ENCODE measurements at regions not wholly inside any gene's neighbourhood (a gene's known extent, or its start where the extent isn't known, plus 50 kb on each side); places are given as distances from the start of the nearest gene placed in this dataset.

- peak; percentile 90 for ATAC-seq
- Mint-ChIP-seq H3K36me3 (no peaks in the 10 kb centered on the region), H3K9me3 (no peaks in the 10 kb centered on the region), H3K27me3 (peaks cover 0 to 8% (median 0%) of the 10 kb centered on the region in 5 donors), H3K4me1 (peaks cover 0 to 11% (median 6%) of the 10 kb centered on the region in 7 donors), H3K4me3 (no peak overlapping the region), H3K27ac (peak overlapping the region in 2 of 9 donors; percentile 33 to 89)
- Histone ChIP-seq H3K4me1 (ENCODE audit: control insufficient read depth in 2 of 2, insufficient read depth in 2 of 2, low read length in 2 of 2) (no peaks in the 10 kb centered on the region), H3K9me3 (ENCODE audit: control insufficient read depth in 2 of 3, low read length in 3 of 3) (no peaks in the 10 kb centered on the region), H3K27ac (ENCODE audit: low read depth, low read length) (no peak overlapping the region), H3K27me3 (ENCODE audit: control insufficient read depth in 2 of 2, insufficient read depth in 2 of 2, low read length in 2 of 2) (no peaks in the 10 kb centered on the region), H3K36me3 (ENCODE audit: control insufficient read depth in 2 of 3, insufficient read depth in 3 of 3, low read length in 3 of 3) (no peaks in the 10 kb centered on the region), H3K4me3 (ENCODE audit: low read length) (no peak overlapping the region)
- CTCF ChIA-PET = interaction anchor here (0.6 to 8.3 kb wide), 39 partner anchors 9 to 496 kb away, joined by 3 to 288 read pairs (median 4); partner anchors contain the start of genes C1orf50, P3H1 and ZNF691
- POLR2A ChIA-PET = interaction anchor here (1.1 to 3.5 kb wide), 7 partner anchors 12 to 307 kb away, joined by 3 to 32 read pairs (median 8); partner anchors contain the start of genes C1orf50 and P3H1
- peak; percentile 46 to 80 (median 69) for DNase-seq
- intact Hi-C loops (cut with micrococcal nuclease) = loop anchor here (1.0 kb wide), 5 partner anchors 142 to 495 kb away; no protein-coding TSS in a partner anchor
Observed at GRCh38 chr1:43073490-43074230, 98.4 kb downstream of the EBNA1BP2 start.

- Mint-ChIP-seq H3K4me3 (no peak overlapping the region), H3K4me1 (peaks cover 6 to 16% (median 9%) of the 10 kb centered on the region in 7 donors), H3K27me3 (peaks cover 0 to 6% (median 0%) of the 10 kb centered on the region in 5 donors), H3K36me3 (no peaks in the 10 kb centered on the region), H3K27ac (peak overlapping the region in 1 of 9 donors; percentile 68), H3K9me3 (no peaks in the 10 kb centered on the region)
- Histone ChIP-seq H3K4me1 (ENCODE audit: control insufficient read depth in 2 of 2, insufficient read depth in 2 of 2, low read length in 2 of 2) (peaks cover 5% of the 10 kb centered on the region in 2 donors), H3K36me3 (ENCODE audit: control insufficient read depth in 2 of 3, insufficient read depth in 3 of 3, low read length in 3 of 3) (no peaks in the 10 kb centered on the region), H3K27me3 (ENCODE audit: control insufficient read depth in 2 of 2, insufficient read depth in 2 of 2, low read length in 2 of 2) (no peaks in the 10 kb centered on the region), H3K9me3 (ENCODE audit: control insufficient read depth in 2 of 3, low read length in 3 of 3) (no peaks in the 10 kb centered on the region), H3K27ac (ENCODE audit: low read depth, low read length) (no peak overlapping the region), H3K4me3 (ENCODE audit: low read length) (no peak overlapping the region)
- CTCF ChIA-PET = interaction anchor here (0.7 to 8.3 kb wide), 16 partner anchors 39 to 323 kb away, joined by 3 to 288 read pairs (median 4); partner anchors contain the start of genes C1orf50 and P3H1
- POLR2A ChIA-PET = interaction anchor here (0.6 to 3.5 kb wide), 4 partner anchors 141 to 201 kb away, joined by 3 to 32 read pairs (median 6); no protein-coding TSS in a partner anchor
- ATAC-seq (no peak), DNase-seq (no peak)
- intact Hi-C loops (cut with micrococcal nuclease) = no loop called here
Observed at GRCh38 chr1:43072314-43072713, 99.8 kb downstream of the EBNA1BP2 start.

DNA sequence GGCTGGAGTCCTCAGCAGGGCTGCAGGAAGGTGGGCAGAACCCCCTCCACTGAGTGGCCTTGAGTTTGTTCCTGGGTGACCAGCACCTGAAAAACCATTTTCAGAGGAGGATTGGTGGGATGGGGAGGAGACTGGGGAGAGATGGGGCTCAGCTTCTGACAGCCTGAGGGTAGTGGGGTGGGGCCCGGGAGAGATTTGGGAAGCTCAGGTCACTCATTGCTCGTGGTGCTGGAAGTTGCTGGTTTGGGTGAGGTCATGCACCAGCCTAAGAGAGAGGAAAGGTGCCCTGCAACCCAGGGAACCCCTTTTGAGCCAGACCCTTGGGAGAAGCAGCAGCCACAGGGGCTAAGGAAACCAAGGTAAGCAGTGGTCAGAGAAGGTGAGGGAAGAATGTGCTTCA is 100.8 kb downstream of the EBNA1BP2 start:
- peaks cover 6 to 16% (median 11%) of the 10 kb centered on the region in 7 donors for H3K4me1 Mint-ChIP-seq
- H3K36me3 Mint-ChIP-seq = no peaks in the 10 kb centered on the region
- Histone ChIP-seq H3K36me3 (ENCODE audit: control insufficient read depth in 2 of 3, insufficient read depth in 3 of 3, low read length in 3 of 3) (no peaks in the 10 kb centered on the region), H3K27me3 (ENCODE audit: control insufficient read depth in 2 of 2, insufficient read depth in 2 of 2, low read length in 2 of 2) (no peaks in the 10 kb centered on the region), H3K27ac (ENCODE audit: low read depth, low read length) (no peak overlapping the region), H3K4me3 (ENCODE audit: low read length) (no peak overlapping the region), H3K4me1 (ENCODE audit: control insufficient read depth in 2 of 2, insufficient read depth in 2 of 2, low read length in 2 of 2) (peaks cover 5% of the 10 kb centered on the region in 2 donors), H3K9me3 (ENCODE audit: control insufficient read depth in 2 of 3, low read length in 3 of 3) (no peaks in the 10 kb centered on the region)
- intact Hi-C loops (cut with micrococcal nuclease) = no loop called here
- ATAC-seq (no peak), DNase-seq (no peak)
- POLR2A ChIA-PET = interaction anchor here (3.5 kb wide), 1 partner anchor 147 kb away, joined by 32 read pairs; no protein-coding TSS in a partner anchor
- H3K27ac Mint-ChIP-seq = peak overlapping the region in 1 of 9 donors; percentile 68
- no peak overlapping the region for H3K4me3 Mint-ChIP-seq
- peaks cover 0 to 5% (median 0%) of the 10 kb centered on the region in 5 donors for H3K27me3 Mint-ChIP-seq
- no peaks in the 10 kb centered on the region for H3K9me3 Mint-ChIP-seq
- CTCF ChIA-PET = interaction anchor here (0.8 to 8.3 kb wide), 4 partner anchors 139 to 256 kb away, joined by 3 to 288 read pairs (median 62); no protein-coding TSS in a partner anchor

DNA sequence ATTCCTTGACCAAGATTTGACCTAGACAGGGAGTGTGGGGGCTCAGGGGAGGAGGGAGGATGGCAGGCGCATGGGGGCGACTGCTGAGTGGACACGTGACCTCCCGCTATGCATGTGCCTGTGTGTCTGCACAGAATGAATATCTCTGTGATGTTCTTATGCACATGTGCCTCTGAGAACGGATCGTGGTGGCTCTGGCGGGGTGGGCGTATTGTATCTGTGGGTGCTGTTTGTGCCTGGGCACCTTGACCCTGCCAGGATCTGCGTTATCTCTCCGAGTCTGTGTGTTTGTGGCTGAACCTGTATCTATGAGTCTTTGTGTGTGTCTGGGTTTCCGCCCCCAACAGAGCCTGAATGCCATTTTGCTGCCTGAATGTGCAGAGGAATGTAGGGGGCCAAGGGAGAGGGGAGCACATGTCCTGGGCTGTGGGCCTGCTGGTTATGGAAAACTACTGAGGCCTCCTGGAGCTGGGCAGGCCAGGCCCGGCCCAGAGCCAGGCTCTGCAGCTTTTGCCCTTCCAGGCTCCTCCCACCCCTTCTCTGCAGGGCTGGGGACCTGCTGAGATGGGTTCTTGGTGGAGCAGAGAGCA is 102.5 kb downstream of the EBNA1BP2 start:
- Histone ChIP-seq H3K36me3 (ENCODE audit: control insufficient read depth in 2 of 3, insufficient read depth in 3 of 3, low read length in 3 of 3) (no peaks in the 10 kb centered on the region), H3K27ac (ENCODE audit: low read depth, low read length) (no peak overlapping the region), H3K27me3 (ENCODE audit: control insufficient read depth in 2 of 2, insufficient read depth in 2 of 2, low read length in 2 of 2) (no peaks in the 10 kb centered on the region), H3K4me1 (ENCODE audit: control insufficient read depth in 2 of 2, insufficient read depth in 2 of 2, low read length in 2 of 2) (peaks cover 5% of the 10 kb centered on the region in 2 donors), H3K9me3 (ENCODE audit: control insufficient read depth in 2 of 3, low read length in 3 of 3) (no peaks in the 10 kb centered on the region), H3K4me3 (ENCODE audit: low read length) (no peak overlapping the region)
- no peaks in the 10 kb centered on the region for H3K9me3 Mint-ChIP-seq
- H3K4me3 Mint-ChIP-seq = peak overlapping the region in 7 of 10 donors; percentile 23 to 64 (median 53)
- H3K4me1 Mint-ChIP-seq = peaks cover 6 to 16% (median 11%) of the 10 kb centered on the region in 7 donors
- peak overlapping the region in 2 of 9 donors; percentile 33 to 38 for H3K27ac Mint-ChIP-seq
- ATAC-seq (no peak), DNase-seq (no peak)
- CTCF ChIA-PET = interaction anchor here (8.3 kb wide), 1 partner anchor 155 kb away, joined by 288 read pairs; no protein-coding TSS in a partner anchor
- POLR2A ChIA-PET = no interaction called here
- intact Hi-C loops (cut with micrococcal nuclease) = no loop called here
- no peaks in the 10 kb centered on the region for H3K36me3 Mint-ChIP-seq
- H3K27me3 Mint-ChIP-seq = peaks cover 0 to 8% (median 0%) of the 10 kb centered on the region in 5 donors

- no peak overlapping the region for H3K27ac ChIP-seq (ENCODE audit: low read depth, low read length)
Observed at GRCh38 chr1:43068911-43069310, 103.2 kb downstream of the EBNA1BP2 start.

GRCh38 chr1:43067977-43068751 is 103.9 kb downstream of the EBNA1BP2 start:
- Mint-ChIP-seq H3K36me3 (no peaks in the 10 kb centered on the region), H3K4me3 (peak overlapping the region; percentile 29 to 81 (median 76)), H3K27ac (peak overlapping the region in 4 of 9 donors; percentile 59 to 84 (median 78)), H3K4me1 (peaks cover 6 to 12% (median 8%) of the 10 kb centered on the region in 7 donors), H3K9me3 (no peaks in the 10 kb centered on the region), H3K27me3 (peaks cover 0 to 8% (median 0%) of the 10 kb centered on the region in 5 donors)
- DNase-seq (peak in 4 of 9 donors; percentile 14 to 33 (median 19)), ATAC-seq (peak; percentile 46)
- Histone ChIP-seq H3K9me3 (ENCODE audit: control insufficient read depth in 2 of 3, low read length in 3 of 3) (no peaks in the 10 kb centered on the region), H3K4me1 (ENCODE audit: control insufficient read depth in 2 of 2, insufficient read depth in 2 of 2, low read length in 2 of 2) (peaks cover 5% of the 10 kb centered on the region in 2 donors), H3K27ac (ENCODE audit: low read depth, low read length) (no peak overlapping the region), H3K27me3 (ENCODE audit: control insufficient read depth in 2 of 2, insufficient read depth in 2 of 2, low read length in 2 of 2) (no peaks in the 10 kb centered on the region), H3K4me3 (ENCODE audit: low read length) (no peak overlapping the region), H3K36me3 (ENCODE audit: control insufficient read depth in 2 of 3, insufficient read depth in 3 of 3, low read length in 3 of 3) (no peaks in the 10 kb centered on the region)
- POLR2A ChIA-PET = no interaction called here
- CTCF ChIA-PET = no interaction called here
- intact Hi-C loops (cut with micrococcal nuclease) = loop anchor here in 1 of 2 donors (1.0 kb wide), 1 partner anchor 145 kb away; no protein-coding TSS in a partner anchor

More at GRCh38 chr1:43068911-43069310, 103.2 kb downstream of the EBNA1BP2 start:
- Mint-ChIP-seq H3K27me3 (peaks cover 0 to 8% (median 0%) of the 10 kb centered on the region in 5 donors), H3K4me1 (peaks cover 6 to 16% (median 11%) of the 10 kb centered on the region in 7 donors), H3K36me3 (no peaks in the 10 kb centered on the region), H3K9me3 (no peaks in the 10 kb centered on the region), H3K27ac (peak overlapping the region in 1 of 9 donors; percentile 20), H3K4me3 (peak overlapping the region in 2 of 10 donors; percentile 6 to 31)
- Histone ChIP-seq H3K9me3 (ENCODE audit: control insufficient read depth in 2 of 3, low read length in 3 of 3) (no peaks in the 10 kb centered on the region), H3K4me1 (ENCODE audit: control insufficient read depth in 2 of 2, insufficient read depth in 2 of 2, low read length in 2 of 2) (peaks cover 5% of the 10 kb centered on the region in 2 donors), H3K36me3 (ENCODE audit: control insufficient read depth in 2 of 3, insufficient read depth in 3 of 3, low read length in 3 of 3) (no peaks in the 10 kb centered on the region), H3K27me3 (ENCODE audit: control insufficient read depth in 2 of 2, insufficient read depth in 2 of 2, low read length in 2 of 2) (no peaks in the 10 kb centered on the region), H3K4me3 (ENCODE audit: low read length) (no peak overlapping the region)
- intact Hi-C loops (cut with micrococcal nuclease) = loop anchor here in 1 of 2 donors (1.0 kb wide), 1 partner anchor 146 kb away; no protein-coding TSS in a partner anchor
- CTCF ChIA-PET = no interaction called here
- POLR2A ChIA-PET = no interaction called here
- DNase-seq = no peak
- ATAC-seq = no peak

Data from naive thymus-derived CD4-positive, alpha-beta T cell (primary cell).